GM23338 (cell line): ENCODE measurements at regions not wholly inside any gene's neighbourhood (a gene's known extent, or its start where the extent isn't known, plus 50 kb on each side); places are given as distances from the start of the nearest gene placed in this dataset.

Experiments
- ATAC-seq: fragments of 200-7000 bp; cut with Tn5 transposase; 3 replicates; pipeline ENCODE4 v1.9.1; 2020
- DNase-seq: peaks from one replicate; pipeline ENCODE4 v3.0.0-alpha.2; 2015; ENCODE audit warnings: low spot score
- H2AFZ ChIP-seq: fragments of 200-600 bp; sonication (generic); 2 replicates; pipeline ENCODE4 v1.8.0; 2016; ENCODE audit warnings: antibody characterized with exemption, mild to moderate bottlenecking, moderate library complexity
- H3F3A ChIP-seq: fragments of 200-600 bp; sonication (generic); replicated peaks from 2 replicates; pipeline ENCODE4 v1.8.0; 2017; ENCODE audit warnings: antibody characterized with exemption, mixed run types, low read depth
- H3K27ac ChIP-seq: fragments of 200-600 bp; sonication (generic); 2 replicates; pipeline ENCODE4 v1.6.1; 2016; ENCODE audit warnings: low read depth
- H3K27me3 ChIP-seq: fragments of 200-600 bp; sonication (generic); 2 replicates; pipeline ENCODE4 v1.8.0; 2016; ENCODE audit warnings: mild to moderate bottlenecking, mixed run types, moderate library complexity; ENCODE audit not compliant: insufficient read depth
- H3K36me3 ChIP-seq: fragments of 200-600 bp; sonication (generic); 2 replicates; pipeline ENCODE4 v1.8.0; 2016; ENCODE audit warnings: mild to moderate bottlenecking; ENCODE audit not compliant: insufficient read depth
- H3K4me1 ChIP-seq: fragments of 200-600 bp; sonication (generic); 2 replicates; pipeline ENCODE4 v1.8.0; 2016; ENCODE audit warnings: mild to moderate bottlenecking, moderate library complexity; ENCODE audit not compliant: insufficient read depth
- H3K4me2 ChIP-seq: fragments of 200-600 bp; sonication (generic); 2 replicates; pipeline ENCODE4 v1.7.1; 2017; ENCODE audit warnings: mixed run types
- H3K4me3 ChIP-seq: fragments of 200-600 bp; sonication (generic); 2 replicates; pipeline ENCODE4 v1.6.1; 2016; ENCODE audit warnings: mixed run types
- H3K79me2 ChIP-seq: fragments of 200-600 bp; sonication (generic); replicated peaks from 2 replicates; pipeline ENCODE4 v1.8.0; 2017; ENCODE audit warnings: mild to moderate bottlenecking; ENCODE audit not compliant: insufficient read depth
- H3K9me2 ChIP-seq: fragments of 200-600 bp; sonication (generic); 2 replicates; pipeline ENCODE4 v1.8.0; 2017; ENCODE audit not compliant: insufficient read depth
- H4K20me1 ChIP-seq: fragments of 200-600 bp; sonication (generic); replicated peaks from 2 replicates; pipeline ENCODE4 v1.8.0; 2017; ENCODE audit warnings: mild to moderate bottlenecking; ENCODE audit not compliant: insufficient read depth
- H3K27ac Mint-ChIP-seq: 2 replicates; pipeline ENCODE4 v1.8.0; 2020; ENCODE audit warnings: inconsistent platforms, mild to moderate bottlenecking, moderate library complexity, mixed read lengths
- H3K27me3 Mint-ChIP-seq: 3 replicates; pipeline ENCODE4 v1.8.0; 2022; ENCODE audit warnings: low read depth, mild to moderate bottlenecking, moderate library complexity, mixed read lengths, inconsistent platforms; ENCODE audit not compliant: insufficient read depth, poor library complexity
- H3K36me3 Mint-ChIP-seq: 3 replicates; pipeline ENCODE4 v1.8.0; 2021; ENCODE audit warnings: low read depth, mild to moderate bottlenecking, inconsistent platforms, moderate library complexity, mixed read lengths
- H3K4me1 Mint-ChIP-seq: 3 replicates; pipeline ENCODE4 v1.8.0; 2020; ENCODE audit warnings: mild to moderate bottlenecking, inconsistent platforms, mixed read lengths
- H3K4me3 Mint-ChIP-seq: 3 replicates; pipeline ENCODE4 v1.8.0; 2021; ENCODE audit warnings: moderate library complexity, mild to moderate bottlenecking, inconsistent platforms, mixed read lengths
- H3K9me3 Mint-ChIP-seq: 3 replicates; pipeline ENCODE4 v1.8.0; 2020; ENCODE audit warnings: moderate library complexity, mild to moderate bottlenecking, inconsistent platforms, mixed read lengths
- CREB1 ChIP-seq: fragments of 250-450 bp; sonication (Bioruptor Pico); IDR thresholded peaks from 2 replicates; pipeline ENCODE4 v1.5.0; 2020; ENCODE audit warnings: low read depth, mild to moderate bottlenecking, moderate library complexity
- CTCF ChIP-seq, 2 experiments: fragments of 200-600 bp in 1 of 2; sonication (generic) in 1 of 2; conservative IDR thresholded peaks; 2 replicates each; pipeline versions ENCODE4 v1.5.1 to v1.6.1; 2016 to 2017; ENCODE audit warnings: antibody characterized with exemption in 2 of 2, low read depth in 2 of 2, mild to moderate bottlenecking in 2 of 2, moderate library complexity in 1 of 2
- EZH2 ChIP-seq: fragments of 200-600 bp; sonication (generic); IDR thresholded peaks from one replicate; pipeline ENCODE4 v1.8.0; 2017; ENCODE audit warnings: antibody characterized with exemption, mild to moderate bottlenecking, low read depth; ENCODE audit not compliant: unreplicated experiment
- EZH2phosphoT487 ChIP-seq: fragments of 200-600 bp; sonication (generic); IDR thresholded peaks from one replicate; pipeline ENCODE4 v1.8.1; 2018; ENCODE audit warnings: antibody characterized with exemption; ENCODE audit not compliant: unreplicated experiment
- JUNB ChIP-seq: IDR thresholded peaks from one replicate; pipeline ENCODE4 v1.6.1; 2016; ENCODE audit warnings: antibody characterized with exemption; ENCODE audit not compliant: unreplicated experiment
- NANOG ChIP-seq: IDR thresholded peaks from 2 replicates; pipeline ENCODE4 v1.6.1; 2016; ENCODE audit warnings: antibody characterized with exemption, borderline replicate concordance
- POLR2AphosphoS5 ChIP-seq: IDR thresholded peaks from 2 replicates; pipeline ENCODE4 v1.6.1; 2016; ENCODE audit warnings: antibody characterized with exemption, low read depth
- STAT1 ChIP-seq: IDR thresholded peaks from one replicate; pipeline ENCODE4 v1.6.1; 2016; ENCODE audit warnings: antibody characterized with exemption; ENCODE audit not compliant: unreplicated experiment
- ZNF114 ChIP-seq: fragments of 250-450 bp; sonication (Bioruptor Pico); IDR thresholded peaks from 2 replicates; pipeline ENCODE4 v1.5.0; 2020; ENCODE audit warnings: mild to moderate bottlenecking, moderate library complexity
- ZNF331 ChIP-seq: fragments of 250-450 bp; sonication (Bioruptor Pico); IDR thresholded peaks from 2 replicates; pipeline ENCODE4 v1.5.0; 2020; ENCODE audit warnings: low read depth, mild to moderate bottlenecking, moderate library complexity
- ZNF462 ChIP-seq: fragments of 250-450 bp; sonication (Bioruptor Pico); IDR thresholded peaks from 2 replicates; pipeline ENCODE4 v1.5.0; 2020; ENCODE audit warnings: mild to moderate bottlenecking, moderate library complexity
- TF ChIP-seq, protein P1 (sequence below): IDR thresholded peaks from 2 replicates; pipeline ENCODE4 v1.6.1; 2016; ENCODE audit warnings: antibody characterized with exemption

DNA sequence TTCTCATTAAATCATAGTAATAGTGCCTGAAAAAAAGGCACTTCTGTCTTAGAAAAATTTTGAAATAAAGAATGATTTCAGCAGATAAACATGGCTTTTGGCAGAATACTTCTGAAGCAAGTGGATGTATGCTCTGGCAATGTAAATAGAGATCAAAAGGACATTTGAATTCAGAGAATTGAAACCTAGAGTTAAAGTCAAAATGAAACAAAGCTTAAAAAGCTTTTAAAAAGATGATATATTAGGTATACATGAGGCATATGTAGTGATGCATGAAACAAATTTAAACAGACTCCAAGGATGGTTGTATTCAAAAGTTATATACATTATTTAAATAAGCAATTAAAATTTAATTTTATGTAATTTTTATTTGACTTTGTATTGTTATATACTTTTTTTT lies 1344.5 kb upstream of the TMEFF2 start (continued):
- TF ChIP-seq NANOG (no peak), POLR2AphosphoS5 (no peak), CTCF (conservative IDR thresholded peaks at IDR 0.05; ENCODE audit: low read depth in 2 of 2) (no peak)
- TF ChIP-seq, protein P1, sequence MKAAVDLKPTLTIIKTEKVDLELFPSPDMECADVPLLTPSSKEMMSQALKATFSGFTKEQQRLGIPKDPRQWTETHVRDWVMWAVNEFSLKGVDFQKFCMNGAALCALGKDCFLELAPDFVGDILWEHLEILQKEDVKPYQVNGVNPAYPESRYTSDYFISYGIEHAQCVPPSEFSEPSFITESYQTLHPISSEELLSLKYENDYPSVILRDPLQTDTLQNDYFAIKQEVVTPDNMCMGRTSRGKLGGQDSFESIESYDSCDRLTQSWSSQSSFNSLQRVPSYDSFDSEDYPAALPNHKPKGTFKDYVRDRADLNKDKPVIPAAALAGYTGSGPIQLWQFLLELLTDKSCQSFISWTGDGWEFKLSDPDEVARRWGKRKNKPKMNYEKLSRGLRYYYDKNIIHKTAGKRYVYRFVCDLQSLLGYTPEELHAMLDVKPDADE, result no peak

- H3K79me2 ChIP-seq, result no peaks in the 10 kb centered on the region
- no peak overlapping the region for H2AFZ ChIP-seq
- H3K4me3 Mint-ChIP-seq, result no peak overlapping the region
- H3K27me3 Mint-ChIP-seq, result no peaks in the 10 kb centered on the region
- DNase-seq, result no peak
- H3K4me1 Mint-ChIP-seq, result no peaks in the 10 kb centered on the region
- no peak for ATAC-seq
- no peaks in the 10 kb centered on the region; the same call in 2 of the 3 replicates for H3K9me3 Mint-ChIP-seq
- H3K4me2 ChIP-seq, result no peak overlapping the region
- no peaks in the 10 kb centered on the region for H3K4me1 ChIP-seq
- no peaks in the 10 kb centered on the region for H4K20me1 ChIP-seq
- no peaks in the 10 kb centered on the region for H3K36me3 ChIP-seq
- no peak overlapping the region for H3K27ac Mint-ChIP-seq
- H3K4me3 ChIP-seq, result no peak overlapping the region
- no peaks in the 10 kb centered on the region for H3F3A ChIP-seq
- no peaks in the 10 kb centered on the region for H3K27me3 ChIP-seq
- no peaks in the 10 kb centered on the region for H3K36me3 Mint-ChIP-seq
- H3K27ac ChIP-seq, result no peak overlapping the region
- H3K9me2 ChIP-seq, result no peaks in the 10 kb centered on the region
- TF ChIP-seq, protein P1, result no peak
- TF ChIP-seq ZNF462 (CRISPR knock-in tag), result no peak
- no peak for TF ChIP-seq CTCF (conservative IDR thresholded peaks at IDR 0.05; ENCODE audit: low read depth in 2 of 2)
- no peak for TF ChIP-seq EZH2
- TF ChIP-seq JUNB, result no peak
- no peak for TF ChIP-seq NANOG
- no peak for TF ChIP-seq EZH2phosphoT487
- no peak for TF ChIP-seq STAT1
- no peak for TF ChIP-seq POLR2AphosphoS5
- TF ChIP-seq ZNF331, result no peak
- TF ChIP-seq ZNF114, result no peak
- no peak for TF ChIP-seq CREB1 (CRISPR knock-in tag)
These were observed 1343.3 kb upstream of the TMEFF2 start for GRCh38 chr2:193538061-193538460.
